Neural progenitor cell (in vitro differentiated cells): ENCODE measurements at regions not wholly inside any gene's neighbourhood (a gene's known extent, or its start where the extent isn't known, plus 50 kb on each side); places are given as distances from the start of the nearest gene placed in this dataset.

Experiments used
- DNase-seq: peaks from one replicate; pipeline ENCODE4 v3.0.0-alpha.2; 2016; ENCODE audit warnings: low spot score
- H2AFZ ChIP-seq: fragments of 200-600 bp; sonication (generic); replicated peaks from 2 replicates; pipeline ENCODE4 v1.6.1; 2016; ENCODE audit warnings: antibody characterized with exemption
- H3F3A ChIP-seq: fragments of 200-600 bp; sonication (generic); 2 replicates; pipeline ENCODE4 v1.6.1; 2016; ENCODE audit warnings: antibody characterized with exemption, low read depth
- H3K27ac ChIP-seq: fragments of 200-600 bp; sonication (generic); 2 replicates; pipeline ENCODE4 v1.5.1; 2016; ENCODE audit warnings: mild to moderate bottlenecking
- H3K27me3 ChIP-seq: fragments of 200-600 bp; sonication (generic); 2 replicates; pipeline ENCODE4 v1.6.1; 2016; ENCODE audit warnings: mild to moderate bottlenecking, moderate library complexity
- H3K36me3 ChIP-seq: fragments of 200-600 bp; sonication (generic); 2 replicates; pipeline ENCODE4 v1.5.1; 2016
- H3K4me1 ChIP-seq: fragments of 200-600 bp; sonication (generic); 2 replicates; pipeline ENCODE4 v1.6.1; 2016; ENCODE audit warnings: mixed run types
- H3K4me2 ChIP-seq: fragments of 200-600 bp; sonication (generic); 2 replicates; pipeline ENCODE4 v1.6.1; 2016
- H3K4me3 ChIP-seq: fragments of 200-600 bp; sonication (generic); 2 replicates; pipeline ENCODE4 v1.5.1; 2016
- H3K79me2 ChIP-seq: fragments of 200-600 bp; sonication (generic); 2 replicates; pipeline ENCODE4 v1.6.1; 2016; ENCODE audit warnings: low read depth
- H3K9ac ChIP-seq: fragments of 200-600 bp; sonication (generic); 2 replicates; pipeline ENCODE4 v1.6.1; 2016
- H3K9me3 ChIP-seq: fragments of 200-600 bp; sonication (generic); 2 replicates; pipeline ENCODE4 v1.5.1; 2016; ENCODE audit warnings: low read depth
- H4K20me1 ChIP-seq: fragments of 200-600 bp; sonication (generic); 2 replicates; pipeline ENCODE4 v1.6.1; 2016; ENCODE audit warnings: low read depth
- H3K27ac Mint-ChIP-seq: 3 replicates; pipeline ENCODE4 v1.8.0; 2021; ENCODE audit warnings: mixed read lengths
- H3K27me3 Mint-ChIP-seq: 2 replicates; pipeline ENCODE4 v1.8.0; 2022; ENCODE audit warnings: low read depth, mild to moderate bottlenecking, inconsistent platforms, moderate library complexity, mixed read lengths; ENCODE audit not compliant: insufficient read depth
- H3K36me3 Mint-ChIP-seq: 3 replicates; pipeline ENCODE4 v1.8.0; 2021; ENCODE audit warnings: mixed read lengths
- H3K4me1 Mint-ChIP-seq: 3 replicates; pipeline ENCODE4 v1.8.0; 2021; ENCODE audit warnings: mixed read lengths
- H3K4me3 Mint-ChIP-seq: 3 replicates; pipeline ENCODE4 v1.8.0; 2021; ENCODE audit warnings: mild to moderate bottlenecking, moderate library complexity, mixed read lengths
- H3K9me3 Mint-ChIP-seq: 3 replicates; pipeline ENCODE4 v1.8.0; 2020; ENCODE audit warnings: mixed read lengths
- EZH2 ChIP-seq: fragments of 200-600 bp; sonication (generic); IDR thresholded peaks from 2 replicates; pipeline ENCODE4 v1.6.1; 2017; ENCODE audit warnings: antibody characterized with exemption, mild to moderate bottlenecking, moderate library complexity
- EZH2phosphoT487 ChIP-seq: fragments of 200-600 bp; sonication (generic); IDR thresholded peaks from 2 replicates; pipeline ENCODE4 v1.6.1; 2017; ENCODE audit warnings: antibody characterized with exemption
- TF ChIP-seq, protein P1 (sequence below): fragments of 200-600 bp; sonication (generic); IDR thresholded peaks from 2 replicates; pipeline ENCODE4 v1.5.1; 2017; ENCODE audit warnings: antibody characterized with exemption, mild to moderate bottlenecking

DNA sequence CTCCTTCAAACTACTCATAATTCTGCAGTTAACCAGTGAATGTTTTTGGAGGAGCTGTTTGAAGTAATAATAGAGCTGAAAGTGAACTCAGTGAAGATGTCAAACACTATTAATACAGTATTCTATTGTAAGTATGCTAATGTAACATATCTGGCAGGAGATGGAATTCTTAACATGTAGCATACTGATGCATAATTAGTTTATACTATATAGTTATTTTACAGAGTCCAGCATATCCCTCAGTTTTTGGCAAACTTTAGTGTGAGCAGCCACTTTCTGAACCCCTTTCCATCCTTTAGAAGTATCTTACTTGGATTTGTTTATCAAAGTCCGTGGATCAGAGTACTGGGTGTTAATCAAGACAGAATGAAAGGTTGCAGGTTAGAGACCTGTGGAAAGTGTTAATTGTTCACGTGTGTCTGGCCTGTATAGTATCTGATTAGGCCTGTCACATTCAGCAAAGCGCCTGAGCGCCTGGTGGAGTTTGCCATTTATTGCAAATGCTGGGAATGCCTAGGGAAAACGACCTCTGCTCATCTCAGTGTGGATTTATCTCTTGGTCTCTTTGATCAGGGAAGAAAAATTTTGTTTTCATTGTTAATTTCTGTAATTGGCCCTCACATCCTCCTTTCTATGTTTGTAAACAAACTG, 251.7 kb upstream of the MAD2L1 start:
- Histone ChIP-seq H3K27ac (no peak overlapping the region), H3K4me1 (peaks cover 24% of the 10 kb centered on the region), H3K27me3 (no peaks in the 10 kb centered on the region), H3K4me2 (peak overlapping the region; percentile 13), H3K36me3 (no peaks in the 10 kb centered on the region), H3K79me2 (no peaks in the 10 kb centered on the region), H2AFZ (no peak overlapping the region), H3K9me3 (no peaks in the 10 kb centered on the region), H4K20me1 (no peaks in the 10 kb centered on the region), H3F3A (no peaks in the 10 kb centered on the region), H3K4me3 (no peak overlapping the region), H3K9ac (no peak overlapping the region)
- Mint-ChIP-seq H3K9me3 (no peaks in the 10 kb centered on the region), H3K4me3 (no peak overlapping the region), H3K27ac (no peak overlapping the region), H3K4me1 (peaks cover 2% of the 10 kb centered on the region), H3K36me3 (no peaks in the 10 kb centered on the region), H3K27me3 (no peaks in the 10 kb centered on the region)
- DNase-seq, result peak; percentile 15
- TF ChIP-seq EZH2phosphoT487, result no peak
- TF ChIP-seq, protein P1, sequence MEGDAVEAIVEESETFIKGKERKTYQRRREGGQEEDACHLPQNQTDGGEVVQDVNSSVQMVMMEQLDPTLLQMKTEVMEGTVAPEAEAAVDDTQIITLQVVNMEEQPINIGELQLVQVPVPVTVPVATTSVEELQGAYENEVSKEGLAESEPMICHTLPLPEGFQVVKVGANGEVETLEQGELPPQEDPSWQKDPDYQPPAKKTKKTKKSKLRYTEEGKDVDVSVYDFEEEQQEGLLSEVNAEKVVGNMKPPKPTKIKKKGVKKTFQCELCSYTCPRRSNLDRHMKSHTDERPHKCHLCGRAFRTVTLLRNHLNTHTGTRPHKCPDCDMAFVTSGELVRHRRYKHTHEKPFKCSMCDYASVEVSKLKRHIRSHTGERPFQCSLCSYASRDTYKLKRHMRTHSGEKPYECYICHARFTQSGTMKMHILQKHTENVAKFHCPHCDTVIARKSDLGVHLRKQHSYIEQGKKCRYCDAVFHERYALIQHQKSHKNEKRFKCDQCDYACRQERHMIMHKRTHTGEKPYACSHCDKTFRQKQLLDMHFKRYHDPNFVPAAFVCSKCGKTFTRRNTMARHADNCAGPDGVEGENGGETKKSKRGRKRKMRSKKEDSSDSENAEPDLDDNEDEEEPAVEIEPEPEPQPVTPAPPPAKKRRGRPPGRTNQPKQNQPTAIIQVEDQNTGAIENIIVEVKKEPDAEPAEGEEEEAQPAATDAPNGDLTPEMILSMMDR, result no peak
- TF ChIP-seq EZH2, result no peak

GRCh38 chr4:120317713-120318112, 251.1 kb upstream of the MAD2L1 start:
- DNase-seq, result no peak
- H3F3A ChIP-seq, result no peaks in the 10 kb centered on the region
- no peaks in the 10 kb centered on the region for H3K79me2 ChIP-seq
- H3K9me3 Mint-ChIP-seq, result no peaks in the 10 kb centered on the region
- no peak overlapping the region for H3K4me2 ChIP-seq
- TF ChIP-seq EZH2 (no peak), EZH2phosphoT487 (no peak)
- TF ChIP-seq, protein P1, result no peak
- no peak overlapping the region for H3K4me3 Mint-ChIP-seq
- H3K27ac Mint-ChIP-seq, result no peak overlapping the region
- no peak overlapping the region for H3K4me3 ChIP-seq
- no peak overlapping the region for H3K27ac ChIP-seq
- no peak overlapping the region for H3K9ac ChIP-seq
- H3K36me3 ChIP-seq, result no peaks in the 10 kb centered on the region
- H3K27me3 Mint-ChIP-seq, result no peaks in the 10 kb centered on the region
- peaks cover 2% of the 10 kb centered on the region for H3K4me1 Mint-ChIP-seq
- no peaks in the 10 kb centered on the region for H3K9me3 ChIP-seq
- no peaks in the 10 kb centered on the region for H3K27me3 ChIP-seq
- H2AFZ ChIP-seq, result no peak overlapping the region
- no peaks in the 10 kb centered on the region for H3K36me3 Mint-ChIP-seq
- H4K20me1 ChIP-seq, result no peaks in the 10 kb centered on the region
- H3K4me1 ChIP-seq, result peaks cover 24% of the 10 kb centered on the region

DNA sequence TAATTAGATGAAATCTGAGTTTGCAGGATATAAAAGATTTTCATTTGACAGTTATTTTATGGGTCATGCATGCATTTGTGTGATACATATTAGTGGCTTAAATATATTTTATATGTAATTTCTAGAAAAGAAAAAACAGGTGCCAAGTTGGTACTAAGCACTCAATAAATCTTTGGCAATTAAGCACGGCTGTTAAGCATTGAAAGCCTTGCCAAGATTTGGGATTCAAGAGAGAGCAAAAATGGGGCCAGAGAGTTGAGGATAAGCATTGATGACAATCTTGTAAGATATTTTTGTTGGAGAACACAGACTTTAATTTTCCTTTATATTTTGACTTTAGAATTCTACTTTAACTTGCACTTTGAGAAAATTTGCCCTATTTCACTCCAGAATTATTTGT, 249.8 kb upstream of the MAD2L1 start:
- no peaks in the 10 kb centered on the region for H3K27me3 Mint-ChIP-seq
- no peaks in the 10 kb centered on the region for H3K27me3 ChIP-seq
- peaks cover 2% of the 10 kb centered on the region for H3K4me1 Mint-ChIP-seq
- H3K36me3 ChIP-seq, result no peaks in the 10 kb centered on the region
- no peak overlapping the region for H3K9ac ChIP-seq
- no peaks in the 10 kb centered on the region for H3K9me3 Mint-ChIP-seq
- no peak for DNase-seq
- H3K4me2 ChIP-seq, result no peak overlapping the region
- H3K4me3 Mint-ChIP-seq, result no peak overlapping the region
- no peak overlapping the region for H3K4me3 ChIP-seq
- H3K4me1 ChIP-seq, result peaks cover 24% of the 10 kb centered on the region
- H2AFZ ChIP-seq, result no peak overlapping the region
- no peaks in the 10 kb centered on the region for H3K79me2 ChIP-seq
- H3K27ac Mint-ChIP-seq, result no peak overlapping the region
- no peak overlapping the region for H3K27ac ChIP-seq
- no peaks in the 10 kb centered on the region for H3K36me3 Mint-ChIP-seq
- no peaks in the 10 kb centered on the region for H3F3A ChIP-seq
- H4K20me1 ChIP-seq, result no peaks in the 10 kb centered on the region
- no peak for TF ChIP-seq EZH2phosphoT487
- TF ChIP-seq, protein P1, result no peak
- no peaks in the 10 kb centered on the region for H3K9me3 ChIP-seq
